Endodermal cell (in vitro differentiated cells): ENCODE measurements at regions not wholly inside any gene's neighbourhood (a gene's known extent, or its start where the extent isn't known, plus 50 kb on each side); places are given as distances from the start of the nearest gene placed in this dataset.

ENCODE experiments used
- DNase-seq: peaks from one replicate; pipeline ENCODE4 v3.0.0-alpha.2; 2017
- H3K27ac ChIP-seq: 2 replicates; pipeline ENCODE4 v1.5.1; 2013; ENCODE audit warnings: mild to moderate bottlenecking, low read depth, low read length, moderate library complexity
- H3K27me3 ChIP-seq: 2 replicates; pipeline ENCODE4 v1.6.1; 2013; ENCODE audit warnings: mild to moderate bottlenecking, low read length, moderate library complexity; ENCODE audit not compliant: insufficient read depth, control insufficient read depth, poor library complexity, severe bottlenecking
- H3K36me3 ChIP-seq: 2 replicates; pipeline ENCODE4 v1.7.0; 2013; ENCODE audit warnings: mild to moderate bottlenecking, low read length, moderate library complexity; ENCODE audit not compliant: control insufficient read depth, insufficient read depth
- H3K4me1 ChIP-seq: one replicate; pipeline ENCODE4 v1.7.0; 2013; ENCODE audit warnings: low read length; ENCODE audit not compliant: control insufficient read depth, insufficient read depth
- H3K4me3 ChIP-seq: 2 replicates; pipeline ENCODE4 v1.5.1; 2013; ENCODE audit warnings: mild to moderate bottlenecking, low read length, moderate library complexity
- H3K9ac ChIP-seq: 2 replicates; pipeline ENCODE4 v1.6.1; 2013; ENCODE audit warnings: mild to moderate bottlenecking, low read length, moderate library complexity; ENCODE audit not compliant: poor library complexity, severe bottlenecking; ENCODE audit errors: extremely low read depth
- H3K9me3 ChIP-seq: 2 replicates; pipeline ENCODE4 v1.6.1; 2013; ENCODE audit warnings: mild to moderate bottlenecking, low read length, moderate library complexity; ENCODE audit not compliant: control insufficient read depth
- H3K27ac Mint-ChIP-seq: 2 replicates; pipeline ENCODE4 v1.8.0; 2020; ENCODE audit warnings: mixed read lengths
- H3K27me3 Mint-ChIP-seq: 2 replicates; pipeline ENCODE4 v1.8.0; 2021; ENCODE audit warnings: mild to moderate bottlenecking, mixed read lengths; ENCODE audit not compliant: insufficient read depth
- H3K36me3 Mint-ChIP-seq: 2 replicates; pipeline ENCODE4 v1.8.0; 2020; ENCODE audit warnings: low read depth, mixed read lengths
- H3K4me1 Mint-ChIP-seq: 2 replicates; pipeline ENCODE4 v1.8.0; 2020; ENCODE audit warnings: mixed read lengths
- H3K4me3 Mint-ChIP-seq: 2 replicates; pipeline ENCODE4 v1.8.0; 2020; ENCODE audit warnings: mild to moderate bottlenecking, moderate library complexity, mixed read lengths
- H3K9me3 Mint-ChIP-seq: 2 replicates; pipeline ENCODE4 v1.8.0; 2020; ENCODE audit warnings: mild to moderate bottlenecking, mixed read lengths
- WGBS, 2 experiments: methylation state at CpG; one replicate each; pipeline versions ENCODE4 v1.1.5 to v1.1.7; 2013; ENCODE audit warnings: missing lambda C conversion rate in 2 of 2, mixed read lengths in 1 of 2; ENCODE audit not compliant: insufficient coverage in 1 of 2, insufficient read length in 1 of 2; 5-methylcytosine and 5-hydroxymethylcytosine counted together
- TF ChIP-seq, protein P1 (sequence below): fragments of 200-600 bp; sonication (generic); conservative IDR thresholded peaks from 2 replicates; pipeline ENCODE4 v1.5.0; 2021; ENCODE audit warnings: antibody characterized with exemption, mild to moderate bottlenecking

DNA sequence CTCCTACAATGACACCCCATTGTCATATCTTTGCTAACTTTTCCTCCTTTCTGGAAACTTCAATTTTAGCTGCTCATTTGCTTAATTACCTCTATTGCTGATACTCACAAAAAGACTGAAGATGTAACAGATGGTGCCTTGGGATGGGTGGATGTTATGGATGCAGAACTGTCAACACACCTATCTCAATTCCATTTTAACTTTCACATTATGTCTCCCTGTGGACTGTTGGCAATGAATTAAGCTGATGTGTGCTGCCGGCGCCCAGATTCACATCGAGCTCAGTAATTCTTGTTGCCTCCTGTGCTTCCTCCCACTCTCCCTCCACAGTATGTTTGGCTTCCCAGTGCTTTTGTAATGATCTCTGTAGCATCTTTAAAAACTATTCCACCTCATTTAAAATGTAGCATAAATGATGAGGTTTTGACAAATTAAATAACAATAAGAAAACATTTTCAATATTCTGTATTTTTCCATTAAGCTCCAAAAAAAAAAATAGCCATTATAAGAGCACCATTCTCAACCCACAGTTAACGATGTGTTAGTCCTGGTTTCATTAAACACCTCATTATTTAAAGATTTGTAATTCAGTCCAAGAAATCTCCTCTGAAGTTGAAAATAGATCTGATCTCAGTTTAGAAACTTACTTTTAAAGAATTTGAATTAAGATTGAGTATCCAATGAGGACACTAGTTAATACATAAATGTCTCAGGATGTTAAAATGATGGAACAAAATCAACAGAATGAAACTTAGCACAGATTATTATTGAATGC is 99.9 kb upstream of the FAM216B start:
- H3K4me1 ChIP-seq, result peaks cover 5% of the 10 kb centered on the region
- no peak overlapping the region for H3K27ac ChIP-seq
- Mint-ChIP-seq H3K27me3 (no peaks in the 10 kb centered on the region), H3K9me3 (no peaks in the 10 kb centered on the region), H3K4me3 (no peak overlapping the region), H3K27ac (no peak overlapping the region), H3K4me1 (peaks cover 23% of the 10 kb centered on the region), H3K36me3 (no peaks in the 10 kb centered on the region)
- H3K27me3 ChIP-seq, result no peaks in the 10 kb centered on the region
- H3K4me3 ChIP-seq, result no peak overlapping the region
- TF ChIP-seq, protein P1, sequence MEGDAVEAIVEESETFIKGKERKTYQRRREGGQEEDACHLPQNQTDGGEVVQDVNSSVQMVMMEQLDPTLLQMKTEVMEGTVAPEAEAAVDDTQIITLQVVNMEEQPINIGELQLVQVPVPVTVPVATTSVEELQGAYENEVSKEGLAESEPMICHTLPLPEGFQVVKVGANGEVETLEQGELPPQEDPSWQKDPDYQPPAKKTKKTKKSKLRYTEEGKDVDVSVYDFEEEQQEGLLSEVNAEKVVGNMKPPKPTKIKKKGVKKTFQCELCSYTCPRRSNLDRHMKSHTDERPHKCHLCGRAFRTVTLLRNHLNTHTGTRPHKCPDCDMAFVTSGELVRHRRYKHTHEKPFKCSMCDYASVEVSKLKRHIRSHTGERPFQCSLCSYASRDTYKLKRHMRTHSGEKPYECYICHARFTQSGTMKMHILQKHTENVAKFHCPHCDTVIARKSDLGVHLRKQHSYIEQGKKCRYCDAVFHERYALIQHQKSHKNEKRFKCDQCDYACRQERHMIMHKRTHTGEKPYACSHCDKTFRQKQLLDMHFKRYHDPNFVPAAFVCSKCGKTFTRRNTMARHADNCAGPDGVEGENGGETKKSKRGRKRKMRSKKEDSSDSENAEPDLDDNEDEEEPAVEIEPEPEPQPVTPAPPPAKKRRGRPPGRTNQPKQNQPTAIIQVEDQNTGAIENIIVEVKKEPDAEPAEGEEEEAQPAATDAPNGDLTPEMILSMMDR, result no peak
- H3K9ac ChIP-seq, result no peak overlapping the region
- DNase-seq, result no peak
- no peaks in the 10 kb centered on the region for H3K36me3 ChIP-seq
- H3K9me3 ChIP-seq, result no peaks in the 10 kb centered on the region
- WGBS, 2 experiments, result 83 to 95% methylated on average over 3 to 4 of the region's 4 CpGs

DNA sequence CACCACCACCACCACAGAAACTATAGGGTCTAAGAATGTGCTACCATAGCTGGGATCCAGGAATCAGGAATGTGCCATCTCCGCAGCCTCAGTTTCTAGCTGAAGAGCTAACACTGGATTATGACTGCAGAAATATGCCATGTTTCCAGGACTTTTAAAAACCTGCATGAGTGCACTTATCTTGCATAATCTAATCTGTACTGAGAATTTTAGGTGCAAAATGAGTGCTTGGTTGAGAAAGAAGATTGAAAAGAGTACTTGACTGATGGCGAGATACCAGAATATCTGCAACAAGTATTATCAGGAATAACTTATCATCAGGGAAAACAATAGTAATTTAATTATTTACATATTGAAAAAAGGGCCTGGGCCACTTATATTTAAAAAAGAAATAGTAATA is 97.2 kb upstream of the FAM216B start:
- Histone ChIP-seq H3K27ac (no peak overlapping the region), H3K4me3 (no peak overlapping the region), H3K27me3 (no peaks in the 10 kb centered on the region), H3K4me1 (peaks cover 5% of the 10 kb centered on the region), H3K9me3 (no peaks in the 10 kb centered on the region), H3K36me3 (no peaks in the 10 kb centered on the region), H3K9ac (no peak overlapping the region)
- Mint-ChIP-seq H3K4me1 (peaks cover 15% of the 10 kb centered on the region), H3K9me3 (no peaks in the 10 kb centered on the region), H3K4me3 (no peak overlapping the region), H3K27ac (no peak overlapping the region), H3K36me3 (no peaks in the 10 kb centered on the region), H3K27me3 (no peaks in the 10 kb centered on the region)
- TF ChIP-seq, protein P1, result no peak
- 0% methylated on average over 1 of the region's 2 CpGs for WGBS, 2 experiments
- no peak for DNase-seq

DNA sequence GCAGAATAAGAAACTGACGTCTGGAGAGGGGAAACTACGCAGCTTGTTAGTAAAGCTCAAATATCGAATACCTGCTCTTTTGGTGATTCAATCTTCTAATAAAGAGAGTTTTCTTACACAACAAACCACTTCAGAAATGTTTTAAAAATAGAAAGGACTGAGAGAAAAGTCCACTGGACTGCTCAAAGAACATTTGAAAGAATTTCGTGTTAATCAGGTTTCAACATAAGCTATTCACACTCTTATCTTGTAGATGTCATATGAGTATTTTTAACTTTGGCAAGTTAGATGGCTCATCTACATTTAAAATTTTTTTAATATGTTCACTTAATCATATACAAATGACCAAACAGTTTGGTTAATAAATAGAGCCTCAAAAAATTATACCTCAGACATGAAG is 95.6 kb upstream of the FAM216B start:
- no peak for DNase-seq
- Mint-ChIP-seq H3K36me3 (no peaks in the 10 kb centered on the region), H3K27me3 (no peaks in the 10 kb centered on the region), H3K9me3 (no peaks in the 10 kb centered on the region), H3K4me1 (peaks cover 15% of the 10 kb centered on the region), H3K4me3 (no peak overlapping the region), H3K27ac (no peak overlapping the region)
- H3K36me3 ChIP-seq, result no peaks in the 10 kb centered on the region
- H3K27ac ChIP-seq, result no peak overlapping the region
- TF ChIP-seq, protein P1, result no peak
- WGBS, 2 experiments, result 85 to 100% methylated on average over 1 to 2 of the region's 4 CpGs
- no peak overlapping the region for H3K9ac ChIP-seq
- H3K4me3 ChIP-seq, result no peak overlapping the region
- no peaks in the 10 kb centered on the region for H3K9me3 ChIP-seq
- H3K4me1 ChIP-seq, result peaks cover 5% of the 10 kb centered on the region
- no peaks in the 10 kb centered on the region for H3K27me3 ChIP-seq
